Stimulated activated CD4-positive, alpha-beta T cell treated with anti-CD3 and anti-CD28 coated beads, Interleukin-1b, Interleukin-23, amount 100 ng/mL, for 4 hours (primary cell): ENCODE measurements at regions not wholly inside any gene's neighbourhood (a gene's known extent, or its start where the extent isn't known, plus 50 kb on each side); places are given as distances from the start of the nearest gene placed in this dataset.
"Not testable (repeated sequence)": the region's sequence is repeated elsewhere in the genome, so short reads cannot be mapped to it uniquely, and the experiment has no call there.

Experiments
- DNase-seq, 2 donors: peaks; one replicate each; pipeline ENCODE4 v3.0.0-alpha.2; 2020; ENCODE audit warnings: low read depth in 2 of 2

DNA sequence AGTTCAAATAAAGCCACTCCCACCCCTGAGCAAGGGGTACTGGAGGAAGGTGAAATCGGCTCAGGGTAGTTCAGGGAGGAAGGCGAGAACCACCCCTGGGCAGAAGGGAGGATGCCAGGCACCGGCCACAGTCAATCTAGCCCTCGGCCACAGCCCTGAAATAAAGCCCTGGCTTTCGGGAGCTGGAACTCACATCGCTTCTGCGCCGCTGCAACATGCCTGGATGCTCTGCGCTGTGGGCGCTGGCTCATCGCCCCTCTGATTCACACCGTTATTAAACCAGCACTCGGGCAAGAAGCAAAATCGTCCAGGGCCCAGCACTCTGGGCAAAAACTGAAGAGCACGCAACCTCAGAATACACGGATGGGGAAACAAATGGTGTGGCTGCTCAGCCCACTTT lies 136.9 kb upstream of the RREB1 start:
- no peak for DNase-seq

DNA sequence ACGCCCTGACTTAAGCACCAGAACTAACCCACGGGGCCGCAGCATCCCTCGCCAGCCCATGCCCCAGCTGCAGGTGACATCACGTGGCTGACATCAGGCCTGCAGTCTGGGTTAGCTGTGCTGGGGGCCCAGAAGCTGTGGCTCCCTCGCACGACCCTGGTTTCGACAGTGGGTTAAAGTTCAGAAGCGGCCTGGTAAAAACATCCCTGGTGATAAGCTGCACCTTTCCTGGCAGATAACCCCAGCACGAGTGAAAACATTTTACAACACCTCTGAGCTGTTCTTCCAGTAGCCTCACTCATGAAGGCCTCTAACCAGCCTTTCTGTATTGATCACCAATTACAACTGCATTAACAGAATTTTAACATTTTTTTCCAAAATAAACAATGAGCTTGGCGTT lies 136.4 kb upstream of the RREB1 start:
- DNase-seq: no peak

DNA sequence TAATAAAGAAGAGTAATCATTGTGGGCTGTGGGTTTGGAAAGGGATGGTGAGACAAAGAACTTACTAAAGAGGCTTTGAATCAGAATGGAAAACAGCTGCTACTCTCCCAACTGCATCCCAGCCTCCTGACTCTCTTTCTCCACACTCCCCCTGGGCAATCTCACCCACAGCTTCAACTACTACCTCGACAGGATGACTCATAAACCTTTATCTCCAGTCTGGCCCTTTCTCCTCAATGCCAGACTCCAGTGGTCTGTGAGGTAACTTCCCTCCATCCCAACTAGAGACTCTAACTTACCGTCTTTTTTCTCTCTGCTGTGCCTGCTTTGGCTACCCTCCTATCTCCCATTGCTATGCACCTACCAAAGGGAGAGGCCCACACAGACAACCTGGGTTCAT lies 135.3 kb upstream of the RREB1 start:
- no peak for DNase-seq

DNA sequence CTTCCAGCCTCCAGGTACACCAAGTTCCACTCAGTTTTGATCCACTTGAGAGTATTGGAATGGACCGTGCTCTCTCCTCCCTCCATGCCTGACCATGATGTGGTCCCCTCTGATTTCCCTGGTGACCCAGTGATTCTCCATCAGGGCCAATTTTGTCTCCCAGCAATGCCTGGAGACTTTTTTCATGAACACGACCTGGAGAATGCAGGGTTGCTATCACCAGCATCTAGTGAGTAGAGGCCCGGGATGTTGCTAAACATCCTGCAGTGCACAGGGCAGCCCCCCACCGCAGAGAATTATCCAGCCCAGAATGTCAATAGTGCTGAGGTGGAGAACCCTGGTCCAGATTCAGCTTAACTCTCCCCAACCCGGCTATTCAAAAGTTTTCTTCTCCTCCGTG lies 134.0 kb upstream of the RREB1 start:
- DNase-seq: no peak

DNA sequence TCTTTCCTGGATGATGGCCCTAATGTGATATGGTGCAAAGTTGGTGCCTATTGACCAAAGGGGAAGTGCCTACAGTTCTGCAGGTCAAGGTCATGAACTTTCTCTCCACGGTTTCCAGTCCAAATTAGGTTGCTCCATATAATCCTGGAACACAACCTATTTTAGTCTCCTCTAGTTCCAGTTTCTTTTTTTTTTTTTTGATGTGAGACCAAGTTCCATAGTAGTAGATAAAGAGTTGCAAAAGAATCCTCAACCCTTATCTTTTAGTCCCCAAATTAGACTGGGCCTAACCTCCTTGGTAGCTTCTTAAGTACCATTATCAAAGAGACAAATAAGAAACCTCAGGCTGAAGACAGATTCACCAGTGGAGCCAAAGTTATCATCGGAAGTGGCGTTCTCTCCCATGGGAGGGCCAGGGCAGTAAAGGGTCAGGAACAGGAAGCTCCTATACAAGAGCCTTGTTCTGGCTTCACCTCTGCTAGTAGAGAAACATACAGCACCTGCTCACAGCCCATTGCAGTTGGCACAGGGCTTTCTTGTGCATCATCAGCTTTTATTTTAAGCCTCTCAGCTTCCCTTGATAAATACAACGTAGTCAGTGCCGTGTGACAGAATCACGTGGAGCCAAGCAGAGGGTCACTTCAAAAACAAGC lies 132.2 kb upstream of the RREB1 start:
- DNase-seq: no peak

DNA sequence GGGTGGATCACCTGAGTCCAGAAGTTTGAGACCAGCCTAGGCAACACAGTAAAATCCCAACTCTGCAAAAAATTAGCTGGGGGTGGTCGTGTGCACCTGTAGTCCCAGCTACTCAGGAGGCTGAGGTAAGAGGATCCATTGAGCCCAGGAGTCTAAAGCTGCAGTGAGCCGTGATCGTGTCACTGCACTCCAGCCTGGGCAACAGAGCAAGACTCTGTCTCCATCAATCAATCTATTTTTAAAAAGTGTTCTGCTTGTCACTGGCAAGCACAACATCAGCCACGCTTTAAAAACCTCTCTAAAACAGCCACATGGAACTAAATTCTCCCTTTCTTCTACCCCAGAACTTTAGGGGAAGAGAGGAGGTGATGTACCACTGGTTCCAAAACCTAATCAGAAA lies 131.6 kb upstream of the RREB1 start:
- DNase-seq: no peak

DNA sequence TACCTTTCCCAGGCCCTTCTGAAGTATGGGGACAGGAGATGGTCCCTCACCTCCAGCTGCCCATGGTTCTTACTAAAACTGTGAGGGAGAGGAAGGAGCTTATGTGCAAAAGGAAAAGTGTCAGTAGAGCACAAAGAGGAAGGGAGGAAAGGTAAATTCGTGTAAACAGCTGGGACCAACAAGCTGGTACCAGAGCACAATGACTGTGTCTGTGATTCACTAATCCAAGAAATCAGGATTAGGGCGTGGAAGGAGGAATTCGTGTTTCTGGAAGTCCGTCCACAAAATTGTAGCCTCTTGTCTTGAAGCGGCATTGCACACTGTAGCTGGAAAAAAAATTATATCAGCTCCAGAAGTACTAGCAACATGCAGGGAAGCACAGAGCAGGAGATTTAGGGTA lies 129.0 kb upstream of the RREB1 start:
- DNase-seq: no peak

DNA sequence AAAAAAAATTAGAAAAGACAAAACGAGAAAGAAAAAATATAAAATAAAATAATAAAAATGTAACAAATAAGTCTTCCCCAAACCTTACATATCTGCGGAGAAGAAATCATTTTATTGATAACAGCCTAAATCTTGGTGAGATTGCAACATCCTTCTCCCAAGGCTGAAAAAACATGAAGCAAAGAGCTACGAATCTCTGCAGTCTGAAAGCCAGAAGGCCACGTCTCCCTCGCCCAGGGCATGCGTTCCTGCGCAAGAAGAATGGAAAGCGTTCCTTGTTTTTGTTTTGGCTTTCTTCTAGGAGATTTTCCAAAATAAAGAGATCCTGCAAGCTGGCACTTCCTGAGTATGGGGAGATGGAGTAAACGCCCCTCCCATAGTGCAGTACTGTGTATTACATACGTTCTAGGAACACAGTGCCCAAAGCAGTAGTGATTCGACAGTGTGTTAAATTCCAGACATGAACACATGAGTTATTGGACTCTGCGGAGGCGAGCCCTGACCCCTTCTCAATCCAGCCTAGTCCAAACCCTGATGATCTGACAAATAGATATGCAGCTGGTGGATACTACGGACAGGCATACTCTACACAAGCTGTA lies 126.7 kb upstream of the RREB1 start:
- no peak for DNase-seq

DNA sequence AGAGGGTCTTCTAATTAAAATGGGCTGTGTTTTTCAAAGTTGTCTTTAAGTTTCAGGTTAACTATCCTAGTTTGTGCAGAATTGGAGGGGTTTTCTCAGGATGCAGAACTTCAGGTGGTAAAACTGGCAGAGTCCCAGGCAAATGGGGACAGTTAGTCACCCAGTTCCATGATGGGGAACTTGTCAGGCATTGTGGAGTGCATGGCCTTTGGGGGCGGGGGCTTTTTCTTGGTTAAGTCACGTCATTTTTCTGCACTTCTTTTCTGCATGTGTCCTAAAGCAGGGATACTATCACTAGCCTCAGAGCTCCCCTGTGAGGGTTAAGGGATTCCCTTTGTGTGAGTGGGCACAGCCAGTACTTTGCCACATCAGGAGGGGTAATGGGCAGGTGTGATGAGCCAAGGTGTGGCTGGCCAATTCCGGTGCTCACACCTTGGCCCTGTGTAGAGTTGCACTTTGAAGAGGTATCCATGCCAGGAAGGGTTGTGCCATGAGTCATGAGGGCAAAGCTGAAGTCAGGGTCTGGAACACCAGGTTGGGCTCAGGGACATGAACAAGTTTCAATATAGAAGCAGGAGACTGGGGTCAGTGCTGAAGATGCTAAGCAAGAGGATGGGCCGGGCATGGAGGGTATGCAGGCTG lies 126.0 kb upstream of the RREB1 start:
- DNase-seq: no peak

DNA sequence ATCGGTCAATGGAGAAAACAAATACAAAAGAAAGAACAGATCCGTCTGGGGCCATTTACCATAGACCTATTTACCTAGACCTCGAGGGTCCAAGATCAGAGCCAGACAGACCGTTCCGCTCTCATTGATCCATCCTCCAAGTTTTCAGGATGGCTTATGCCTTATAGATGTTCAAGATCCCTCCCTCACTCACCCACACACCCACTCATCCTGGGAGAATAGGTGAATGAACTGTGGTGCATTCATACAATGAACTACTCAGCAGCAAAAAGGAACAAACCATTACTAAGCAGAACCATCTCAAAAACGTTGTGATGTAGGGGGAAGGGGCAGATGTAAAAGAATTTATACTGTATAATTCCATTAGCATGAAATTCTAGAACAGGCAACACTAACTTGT lies 125.1 kb upstream of the RREB1 start:
- no peak for DNase-seq

DNA sequence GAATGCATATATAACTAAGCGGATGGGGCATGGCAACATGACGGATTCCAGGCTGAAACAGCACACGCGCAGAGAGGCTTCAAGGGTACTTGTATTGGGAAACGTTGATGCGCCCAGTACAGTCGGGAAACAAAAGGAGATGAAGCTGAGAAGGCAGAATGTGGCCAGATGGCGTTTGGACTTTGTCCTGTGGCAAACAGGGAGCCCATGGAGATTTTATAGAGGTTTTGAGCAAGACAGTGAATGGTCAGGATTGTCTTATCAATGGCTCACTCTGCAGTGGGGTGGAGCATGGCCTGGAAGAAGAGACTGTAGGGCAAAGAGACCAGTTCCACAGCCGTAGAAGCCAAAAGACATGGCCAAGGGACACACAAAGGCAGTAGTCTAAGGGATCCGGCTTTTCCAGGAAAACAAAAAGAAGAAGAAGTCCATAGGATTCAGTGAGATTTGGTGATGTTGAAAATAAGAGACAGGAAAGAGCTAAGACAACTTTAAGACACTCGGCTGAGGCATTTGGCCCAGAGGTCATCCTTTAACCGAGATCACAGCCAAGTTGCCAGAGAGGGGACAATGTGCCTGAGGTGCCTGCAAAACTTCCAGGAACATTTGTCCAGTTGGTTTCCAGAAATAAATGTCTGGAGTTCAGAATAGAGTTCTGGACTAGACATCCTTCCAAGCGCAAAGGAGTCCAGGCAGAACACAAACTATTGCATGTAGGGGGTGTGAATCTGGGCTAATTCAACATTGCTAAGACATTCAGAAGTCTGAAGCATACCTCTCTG lies 123.0 kb upstream of the RREB1 start:
- no peak for DNase-seq

DNA sequence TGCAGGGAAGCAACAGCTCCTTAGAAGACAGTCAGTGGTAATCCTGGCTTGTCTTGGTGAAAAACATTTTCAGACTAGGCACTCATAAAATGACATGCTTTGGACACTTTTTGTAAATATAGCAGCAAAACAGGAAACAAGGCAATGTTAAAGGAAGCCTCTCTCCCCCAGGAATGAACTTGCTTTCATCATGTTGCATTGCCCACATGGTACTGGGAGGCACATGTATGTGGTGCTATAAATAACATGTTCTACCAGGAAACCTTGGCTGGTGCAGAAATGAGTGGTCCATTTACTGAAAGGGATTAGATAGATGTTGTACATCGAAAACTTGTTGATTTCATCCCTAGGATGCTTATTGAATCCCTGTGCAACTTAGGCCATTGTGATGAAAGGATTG lies 121.4 kb upstream of the RREB1 start:
- no peak for DNase-seq

DNA sequence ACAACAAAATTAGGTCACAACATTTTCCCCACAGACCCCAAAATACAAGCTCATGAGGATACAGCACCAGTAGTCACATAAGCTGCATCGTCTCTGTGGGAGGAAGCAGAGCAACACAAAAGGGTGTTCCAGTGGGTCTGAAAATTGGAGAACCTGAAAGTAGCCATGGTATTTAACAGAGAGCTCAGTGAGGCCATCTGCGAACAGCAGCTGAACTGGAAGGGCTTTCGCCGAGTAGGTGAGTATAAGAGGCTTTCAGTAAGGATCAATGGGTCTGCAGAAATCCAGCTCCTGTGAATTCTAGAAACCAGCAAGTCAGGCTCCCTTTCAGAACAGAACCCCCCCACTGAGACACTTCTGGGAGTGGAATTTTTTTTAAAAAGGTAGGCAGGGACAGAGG lies 120.0 kb upstream of the RREB1 start:
- DNase-seq: no peak

DNA sequence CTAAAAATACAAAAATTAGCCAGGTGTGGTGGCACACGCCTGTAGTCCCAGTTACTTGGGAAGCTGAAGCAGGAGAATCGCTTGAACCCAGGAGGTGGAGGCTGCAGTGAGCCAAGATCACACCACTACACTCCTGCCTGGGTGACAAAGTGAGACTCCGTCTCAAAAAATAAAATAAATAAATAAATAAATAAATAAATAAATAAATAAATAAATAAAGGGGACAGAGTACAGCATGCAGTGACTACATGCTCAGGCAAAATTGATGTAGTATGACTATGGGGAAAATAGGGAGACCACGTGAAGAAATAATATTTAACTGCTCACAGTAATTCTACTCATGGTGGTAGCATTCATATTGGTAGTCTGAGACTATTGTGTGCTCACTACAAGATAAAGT lies 117.7 kb upstream of the RREB1 start:
- DNase-seq: not testable (repeated sequence)

DNA sequence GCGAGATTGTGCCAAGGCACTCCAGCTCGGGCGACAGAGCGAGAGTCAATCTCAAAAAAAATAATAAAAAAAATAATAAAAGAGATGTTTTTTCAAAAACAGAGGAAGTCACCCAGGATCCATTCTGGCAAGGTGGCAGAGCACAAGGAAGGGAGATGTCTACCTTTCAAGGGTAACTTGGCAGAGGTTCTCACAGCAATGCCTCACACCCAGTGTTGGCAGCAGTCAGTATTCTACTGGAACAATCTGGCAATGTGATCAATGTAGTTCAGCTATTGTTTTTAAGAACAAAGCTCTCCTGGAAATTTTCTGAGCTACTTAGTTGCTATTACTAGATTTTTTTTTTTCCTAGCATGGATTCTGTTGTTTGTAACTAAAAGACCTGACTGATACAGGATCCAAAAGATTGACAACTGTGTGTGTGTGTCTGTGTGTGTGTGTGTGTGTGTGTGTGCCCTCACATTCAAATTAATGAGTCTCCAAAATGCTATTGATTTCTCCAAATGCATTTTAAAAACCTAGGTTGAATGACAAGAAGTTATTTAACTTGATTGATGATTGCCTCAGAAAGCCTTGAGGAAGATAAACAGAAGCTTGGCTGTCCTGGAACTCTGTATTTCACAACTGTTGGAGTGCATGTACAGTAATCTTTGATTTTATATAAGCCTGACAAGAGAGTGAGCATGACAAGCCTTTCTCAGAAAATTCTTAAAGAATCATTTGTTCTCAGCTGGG lies 114.1 kb upstream of the RREB1 start:
- no peak for DNase-seq

DNA sequence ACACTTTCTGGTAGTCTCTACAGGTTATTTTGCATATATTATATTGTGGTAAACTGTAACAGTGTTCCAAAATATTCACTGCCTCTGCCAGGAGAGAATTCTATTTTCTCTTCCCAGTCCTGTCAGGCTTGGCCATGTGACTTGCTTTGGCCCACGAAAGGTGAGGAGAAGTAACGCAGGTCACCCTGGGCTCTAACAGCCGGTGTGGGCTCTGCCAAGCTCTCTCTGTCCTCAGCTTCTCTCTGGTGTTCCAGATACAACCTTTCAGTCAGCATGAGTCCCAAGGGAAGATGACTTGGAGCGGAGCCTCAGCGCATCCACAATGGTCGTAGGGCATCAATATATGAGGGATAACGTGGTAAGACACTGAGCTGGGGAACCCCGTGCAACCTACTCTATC lies 113.0 kb upstream of the RREB1 start:
- no peak for DNase-seq

DNA sequence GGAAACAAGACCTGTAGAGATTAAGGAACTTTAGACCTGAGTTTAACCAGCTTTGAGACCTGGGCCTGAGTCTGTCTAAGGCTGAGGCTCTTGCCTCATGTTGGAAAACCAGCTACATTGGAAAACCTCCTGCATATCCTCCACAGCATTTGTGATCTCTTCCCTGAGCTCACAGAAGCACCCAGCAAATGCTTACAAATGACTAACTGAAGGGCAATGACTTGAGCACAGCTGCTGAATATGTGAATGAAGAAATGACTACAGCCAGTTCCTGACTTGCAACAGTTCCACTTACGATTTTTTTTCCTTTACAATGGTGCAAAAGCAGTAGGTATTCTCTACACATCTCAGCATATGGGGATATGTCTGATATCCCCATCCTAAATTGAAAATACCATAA lies 112.4 kb upstream of the RREB1 start:
- no peak for DNase-seq

DNA sequence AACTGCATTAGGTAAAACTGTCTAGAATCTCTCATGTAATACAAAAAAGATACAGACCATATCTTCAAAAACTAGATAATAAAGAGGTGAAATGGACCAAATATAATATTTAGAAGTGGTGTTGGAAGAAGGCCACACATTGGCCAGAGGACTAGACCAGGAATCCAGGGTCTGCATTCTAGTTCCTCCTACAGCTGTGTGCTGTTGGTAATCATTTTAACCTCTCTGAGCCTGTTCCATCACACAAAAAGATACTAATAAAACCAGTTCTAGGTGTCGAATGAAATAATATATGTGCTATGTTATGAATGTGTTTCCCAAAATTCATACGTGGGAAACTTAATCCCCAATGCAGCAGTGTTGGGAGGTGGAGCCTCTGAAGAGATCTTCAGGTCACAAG lies 111.6 kb upstream of the RREB1 start:
- no peak for DNase-seq

DNA sequence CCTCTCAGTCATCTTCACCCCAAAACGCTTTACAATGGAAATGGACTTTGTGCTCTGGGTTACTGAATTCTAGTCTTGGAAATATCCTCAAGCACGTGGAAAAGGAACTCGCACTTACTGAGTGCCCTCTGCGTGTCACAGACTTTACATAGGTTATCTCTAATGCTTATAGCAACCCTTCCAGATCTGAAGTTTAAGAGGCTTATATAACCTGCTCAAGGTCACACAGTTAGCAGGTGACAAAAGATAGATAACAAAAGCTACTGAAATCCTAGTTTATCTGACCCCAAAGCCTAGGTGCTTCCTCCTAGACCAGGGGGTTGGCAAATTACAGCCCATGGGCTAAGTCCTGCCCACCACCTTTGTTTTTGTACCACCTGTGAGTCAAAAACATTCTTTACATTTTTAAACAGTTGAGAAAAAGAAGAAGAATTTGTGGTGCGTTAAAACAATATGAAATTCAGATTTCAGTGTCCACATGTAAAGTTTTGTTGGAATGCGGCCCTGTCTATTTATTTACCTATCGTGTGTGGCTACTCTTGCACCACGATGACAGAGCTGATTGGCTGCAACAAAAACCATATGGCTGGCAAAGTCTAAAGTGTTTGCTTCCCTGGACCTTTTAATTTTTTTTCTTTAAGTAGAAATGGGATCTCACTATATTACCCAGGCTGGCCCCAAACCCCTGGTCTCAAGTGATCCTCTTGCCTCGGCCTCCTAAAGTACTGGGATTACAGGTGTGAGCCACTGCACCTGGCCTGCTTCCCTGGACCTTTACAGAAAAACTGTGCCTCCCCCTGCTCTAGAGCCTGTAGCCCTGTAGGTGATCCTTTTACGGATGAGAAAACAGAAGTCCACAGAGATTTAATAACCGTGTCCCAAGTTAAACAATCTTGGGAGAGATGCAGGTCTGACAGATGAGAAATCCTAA lies 110.2 kb upstream of the RREB1 start:
- no peak for DNase-seq

DNA sequence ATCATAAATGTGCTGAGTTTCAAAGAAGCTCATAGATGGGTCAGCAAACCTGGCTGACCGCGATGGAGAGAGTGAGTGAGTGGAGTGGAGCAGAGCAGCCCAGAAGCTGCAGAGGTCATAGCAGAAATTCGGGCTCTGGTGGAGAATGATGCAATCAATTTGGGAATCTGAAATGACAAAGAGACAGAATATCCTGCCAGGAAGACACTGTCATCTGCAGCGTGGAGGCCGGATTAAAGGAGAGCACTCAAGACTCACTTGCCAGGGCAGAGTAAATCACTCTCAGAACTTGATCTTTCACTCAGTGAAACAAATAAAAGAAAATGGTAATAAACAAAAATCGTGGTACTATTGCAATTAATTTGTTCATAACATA lies 109.6 kb upstream of the RREB1 start:
- no peak for DNase-seq
